WTC11 (cell line): ENCODE measurements at regions not wholly inside any gene's neighbourhood (a gene's known extent, or its start where the extent isn't known, plus 50 kb on each side); places are given as distances from the start of the nearest gene placed in this dataset.

Experiments used
- ATAC-seq: fragments of 200-7000 bp; cut with Tn5 transposase; 2 replicates; pipeline ENCODE4 v1.10.0; 2021; ENCODE audit warnings: mild to moderate bottlenecking, moderate library complexity
- CTCF ChIA-PET: fragments of 300-600 bp; sonication (Branson Sonifier 250); formaldehyde crosslinking; loops from one replicate; lab custom pipeline; 2021; ENCODE audit warnings: antibody characterized with exemption; lab: Charles Lee
- POLR2A ChIA-PET: fragments of 350-600 bp; sonication (Branson Sonifier 250); formaldehyde crosslinking; loops from one replicate; lab custom pipeline; 2021; ENCODE audit warnings: antibody characterized with exemption; lab: Charles Lee
- DNase-seq: peaks from one replicate; pipeline ENCODE4 v3.0.0; 2021; ENCODE audit warnings: low spot score
- H3K27ac Mint-ChIP-seq: 2 replicates; pipeline ENCODE4 v1.8.0; 2021; ENCODE audit warnings: mixed read lengths
- H3K27me3 Mint-ChIP-seq: 2 replicates; pipeline ENCODE4 v1.8.0; 2021; ENCODE audit warnings: low read depth, mild to moderate bottlenecking, moderate library complexity, mixed read lengths
- H3K36me3 Mint-ChIP-seq: 2 replicates; pipeline ENCODE4 v1.8.0; 2021; ENCODE audit warnings: mixed read lengths
- H3K4me1 Mint-ChIP-seq: 2 replicates; pipeline ENCODE4 v1.8.0; 2022; ENCODE audit warnings: mixed read lengths
- H3K4me3 Mint-ChIP-seq: 2 replicates; pipeline ENCODE4 v1.8.0; 2021; ENCODE audit warnings: mild to moderate bottlenecking, moderate library complexity, mixed read lengths
- H3K9me3 Mint-ChIP-seq: 2 replicates; pipeline ENCODE4 v1.8.0; 2021; ENCODE audit warnings: mixed read lengths
- CBFB ChIP-seq: sonication (generic); formaldehyde crosslinking; IDR thresholded peaks from 2 replicates; pipeline ENCODE4 v1.8.1; 2022; ENCODE audit warnings: mild to moderate bottlenecking, low read depth, missing genetic modification reagents
- CREB1 ChIP-seq: sonication (generic); formaldehyde crosslinking; IDR thresholded peaks from 2 replicates; pipeline ENCODE4 v1.8.0; 2023; ENCODE audit warnings: mild to moderate bottlenecking, missing genetic modification reagents
- ELF4 ChIP-seq: sonication (generic); formaldehyde crosslinking; IDR thresholded peaks from 2 replicates; pipeline ENCODE4 v1.8.1; 2022; ENCODE audit warnings: low read depth, mild to moderate bottlenecking, moderate library complexity, missing genetic modification reagents
- EMX1 ChIP-seq: fragments of 250-450 bp; sonication (Bioruptor Pico); IDR thresholded peaks from 2 replicates; pipeline ENCODE4 v1.8.0; 2021; ENCODE audit warnings: mild to moderate bottlenecking
- JAZF1 ChIP-seq: fragments of 250-450 bp; sonication (Bioruptor Pico); IDR thresholded peaks from 2 replicates; pipeline ENCODE4 v1.9.0; 2021; ENCODE audit warnings: moderate library complexity, mild to moderate bottlenecking, inconsistent platforms
- MYBL2 ChIP-seq: sonication (generic); formaldehyde crosslinking; IDR thresholded peaks from 2 replicates; pipeline ENCODE4 v1.8.1; 2023; ENCODE audit warnings: mild to moderate bottlenecking, moderate library complexity, missing genetic modification reagents
- NFE2L1 ChIP-seq: sonication (generic); formaldehyde crosslinking; IDR thresholded peaks from 2 replicates; pipeline ENCODE4 v1.8.1; 2023; ENCODE audit warnings: missing genetic modification reagents
- NFYB ChIP-seq: sonication (generic); formaldehyde crosslinking; conservative IDR thresholded peaks from 2 replicates; pipeline ENCODE4 v1.8.0; 2022; ENCODE audit warnings: low read depth, missing genetic modification reagents
- NR3C1 ChIP-seq: sonication (generic); formaldehyde crosslinking; conservative IDR thresholded peaks from 2 replicates; pipeline ENCODE4 v1.8.1; 2023; ENCODE audit warnings: low read depth, mild to moderate bottlenecking, missing genetic modification reagents
- RORB ChIP-seq: fragments of 250-450 bp; sonication (Bioruptor Pico); IDR thresholded peaks from 2 replicates; pipeline ENCODE4 v1.9.0; 2021; ENCODE audit warnings: mild to moderate bottlenecking
- SOX15 ChIP-seq: fragments of 250-450 bp; sonication (Bioruptor Pico); IDR thresholded peaks from 2 replicates; pipeline ENCODE4 v1.9.0; 2021; ENCODE audit warnings: mild to moderate bottlenecking
- TEAD4 ChIP-seq: sonication (generic); formaldehyde crosslinking; IDR thresholded peaks from 2 replicates; pipeline ENCODE4 v1.8.0; 2022; ENCODE audit warnings: mild to moderate bottlenecking, missing genetic modification reagents
- ZNF232 ChIP-seq: sonication (generic); formaldehyde crosslinking; IDR thresholded peaks from 2 replicates; pipeline ENCODE4 v1.8.0; 2022; ENCODE audit warnings: mild to moderate bottlenecking, missing genetic modification reagents
- ZNF317 ChIP-seq: sonication (generic); formaldehyde crosslinking; IDR thresholded peaks from 2 replicates; pipeline ENCODE4 v1.8.1; 2023; ENCODE audit warnings: low read depth, mild to moderate bottlenecking, moderate library complexity, missing genetic modification reagents, borderline replicate concordance
- ZNF416 ChIP-seq: fragments of 250-450 bp; sonication (Bioruptor Pico); IDR thresholded peaks from 2 replicates; pipeline ENCODE4 v1.9.0; 2021; ENCODE audit warnings: mild to moderate bottlenecking, inconsistent platforms
- TF ChIP-seq, protein P1 (sequence below): sonication (generic); formaldehyde crosslinking; IDR thresholded peaks from 2 replicates; pipeline ENCODE4 v1.8.1; 2023; ENCODE audit warnings: mild to moderate bottlenecking, missing genetic modification reagents
- TF ChIP-seq, protein P2 (sequence below): sonication (generic); formaldehyde crosslinking; conservative IDR thresholded peaks from 2 replicates; pipeline ENCODE4 v1.8.1; 2022; ENCODE audit warnings: mild to moderate bottlenecking, missing genetic modification reagents
- TF ChIP-seq, protein P3 (sequence below): sonication (generic); formaldehyde crosslinking; IDR thresholded peaks from 2 replicates; pipeline ENCODE4 v1.8.0; 2022; ENCODE audit warnings: mild to moderate bottlenecking, missing genetic modification reagents
- TF ChIP-seq, protein P4 (sequence below): sonication (generic); formaldehyde crosslinking; IDR thresholded peaks from 2 replicates; pipeline ENCODE4 v1.8.0; 2023; ENCODE audit warnings: missing genetic modification reagents
- TF ChIP-seq, protein P5 (sequence below): sonication (generic); formaldehyde crosslinking; IDR thresholded peaks from 2 replicates; pipeline ENCODE4 v1.8.1; 2022; ENCODE audit warnings: low read depth, missing genetic modification reagents, borderline replicate concordance
- TF ChIP-seq, protein P6 (sequence below): sonication (generic); formaldehyde crosslinking; IDR thresholded peaks from 2 replicates; pipeline ENCODE4 v1.8.1; 2022; ENCODE audit warnings: low read depth, mild to moderate bottlenecking, moderate library complexity, missing genetic modification reagents, borderline replicate concordance

DNA sequence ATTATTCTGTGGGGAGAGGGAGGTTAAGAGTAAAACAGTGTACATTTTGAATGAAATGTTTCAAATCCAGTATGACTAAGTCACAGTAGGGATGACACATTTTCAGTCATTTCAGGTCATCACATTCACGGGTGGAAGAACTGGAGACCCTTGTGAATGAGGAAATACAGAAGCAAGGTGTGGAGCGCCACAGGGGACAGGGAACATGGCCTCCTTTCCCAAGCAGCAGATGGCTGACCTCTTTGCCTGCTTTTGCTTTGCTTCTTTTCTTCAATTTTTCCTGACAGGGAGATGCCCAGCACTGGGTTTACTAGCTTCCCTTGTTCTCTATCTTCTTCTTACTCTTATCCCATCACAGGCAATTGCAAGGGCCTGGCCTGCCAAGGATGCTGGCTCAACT is 278.9 kb upstream of the DLGAP1 start (continued):
- TF ChIP-seq, protein P1, sequence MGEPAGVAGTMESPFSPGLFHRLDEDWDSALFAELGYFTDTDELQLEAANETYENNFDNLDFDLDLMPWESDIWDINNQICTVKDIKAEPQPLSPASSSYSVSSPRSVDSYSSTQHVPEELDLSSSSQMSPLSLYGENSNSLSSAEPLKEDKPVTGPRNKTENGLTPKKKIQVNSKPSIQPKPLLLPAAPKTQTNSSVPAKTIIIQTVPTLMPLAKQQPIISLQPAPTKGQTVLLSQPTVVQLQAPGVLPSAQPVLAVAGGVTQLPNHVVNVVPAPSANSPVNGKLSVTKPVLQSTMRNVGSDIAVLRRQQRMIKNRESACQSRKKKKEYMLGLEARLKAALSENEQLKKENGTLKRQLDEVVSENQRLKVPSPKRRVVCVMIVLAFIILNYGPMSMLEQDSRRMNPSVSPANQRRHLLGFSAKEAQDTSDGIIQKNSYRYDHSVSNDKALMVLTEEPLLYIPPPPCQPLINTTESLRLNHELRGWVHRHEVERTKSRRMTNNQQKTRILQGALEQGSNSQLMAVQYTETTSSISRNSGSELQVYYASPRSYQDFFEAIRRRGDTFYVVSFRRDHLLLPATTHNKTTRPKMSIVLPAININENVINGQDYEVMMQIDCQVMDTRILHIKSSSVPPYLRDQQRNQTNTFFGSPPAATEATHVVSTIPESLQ (CRISPR knock-in tag), result no peak
- TF ChIP-seq, protein P2, sequence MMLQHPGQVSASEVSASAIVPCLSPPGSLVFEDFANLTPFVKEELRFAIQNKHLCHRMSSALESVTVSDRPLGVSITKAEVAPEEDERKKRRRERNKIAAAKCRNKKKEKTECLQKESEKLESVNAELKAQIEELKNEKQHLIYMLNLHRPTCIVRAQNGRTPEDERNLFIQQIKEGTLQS (CRISPR knock-in tag), result no peak
- TF ChIP-seq TEAD4, result no peak
- TF ChIP-seq NFE2L1 (CRISPR knock-in tag), result no peak
- TF ChIP-seq RORB (CRISPR knock-in tag), result no peak
- TF ChIP-seq, protein P3, sequence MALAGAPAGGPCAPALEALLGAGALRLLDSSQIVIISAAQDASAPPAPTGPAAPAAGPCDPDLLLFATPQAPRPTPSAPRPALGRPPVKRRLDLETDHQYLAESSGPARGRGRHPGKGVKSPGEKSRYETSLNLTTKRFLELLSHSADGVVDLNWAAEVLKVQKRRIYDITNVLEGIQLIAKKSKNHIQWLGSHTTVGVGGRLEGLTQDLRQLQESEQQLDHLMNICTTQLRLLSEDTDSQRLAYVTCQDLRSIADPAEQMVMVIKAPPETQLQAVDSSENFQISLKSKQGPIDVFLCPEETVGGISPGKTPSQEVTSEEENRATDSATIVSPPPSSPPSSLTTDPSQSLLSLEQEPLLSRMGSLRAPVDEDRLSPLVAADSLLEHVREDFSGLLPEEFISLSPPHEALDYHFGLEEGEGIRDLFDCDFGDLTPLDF (CRISPR knock-in tag), result no peak

DNA sequence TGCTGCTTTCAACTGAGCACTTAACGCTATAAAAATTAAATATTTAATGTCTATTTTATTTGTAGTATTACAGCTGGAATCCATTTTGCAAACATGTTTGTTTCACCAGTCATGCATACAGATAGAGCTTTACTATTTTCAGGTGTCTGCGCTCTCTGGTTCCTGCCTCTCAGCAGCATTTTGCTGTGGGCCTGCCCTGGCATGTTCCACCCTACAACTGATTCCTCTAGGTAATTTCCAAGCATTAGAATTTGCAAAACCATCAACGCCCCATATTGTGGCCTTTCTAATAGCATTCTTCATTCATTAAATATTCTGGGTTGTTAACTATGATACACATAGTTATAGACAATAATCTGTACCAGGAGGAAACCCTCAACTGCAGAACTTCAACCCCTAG is 266.4 kb upstream of the DLGAP1 start:
- Mint-ChIP-seq H3K9me3 (no peaks in the 10 kb centered on the region), H3K27me3 (no peaks in the 10 kb centered on the region), H3K4me1 (peaks cover 21% of the 10 kb centered on the region), H3K27ac (no peak overlapping the region), H3K4me3 (no peak overlapping the region), H3K36me3 (no peaks in the 10 kb centered on the region)
- no peak for ATAC-seq
- DNase-seq, result no peak
- TF ChIP-seq NR3C1 (CRISPR knock-in tag) (no peak), ZNF317 (CRISPR knock-in tag) (no peak), SOX15 (CRISPR knock-in tag) (no peak), TEAD4 (no peak), RORB (CRISPR knock-in tag) (no peak), MYBL2 (no peak), NFYB (CRISPR knock-in tag) (no peak), ZNF232 (CRISPR knock-in tag) (no peak), CBFB (CRISPR knock-in tag) (no peak), CREB1 (no peak), JAZF1 (CRISPR knock-in tag) (no peak), ZNF416 (CRISPR knock-in tag) (no peak), EMX1 (CRISPR knock-in tag) (no peak), NFE2L1 (CRISPR knock-in tag) (no peak), ELF4 (CRISPR knock-in tag) (no peak)
- TF ChIP-seq, protein P4, sequence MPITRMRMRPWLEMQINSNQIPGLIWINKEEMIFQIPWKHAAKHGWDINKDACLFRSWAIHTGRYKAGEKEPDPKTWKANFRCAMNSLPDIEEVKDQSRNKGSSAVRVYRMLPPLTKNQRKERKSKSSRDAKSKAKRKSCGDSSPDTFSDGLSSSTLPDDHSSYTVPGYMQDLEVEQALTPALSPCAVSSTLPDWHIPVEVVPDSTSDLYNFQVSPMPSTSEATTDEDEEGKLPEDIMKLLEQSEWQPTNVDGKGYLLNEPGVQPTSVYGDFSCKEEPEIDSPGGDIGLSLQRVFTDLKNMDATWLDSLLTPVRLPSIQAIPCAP (CRISPR knock-in tag), result no peak
- TF ChIP-seq, protein P5, sequence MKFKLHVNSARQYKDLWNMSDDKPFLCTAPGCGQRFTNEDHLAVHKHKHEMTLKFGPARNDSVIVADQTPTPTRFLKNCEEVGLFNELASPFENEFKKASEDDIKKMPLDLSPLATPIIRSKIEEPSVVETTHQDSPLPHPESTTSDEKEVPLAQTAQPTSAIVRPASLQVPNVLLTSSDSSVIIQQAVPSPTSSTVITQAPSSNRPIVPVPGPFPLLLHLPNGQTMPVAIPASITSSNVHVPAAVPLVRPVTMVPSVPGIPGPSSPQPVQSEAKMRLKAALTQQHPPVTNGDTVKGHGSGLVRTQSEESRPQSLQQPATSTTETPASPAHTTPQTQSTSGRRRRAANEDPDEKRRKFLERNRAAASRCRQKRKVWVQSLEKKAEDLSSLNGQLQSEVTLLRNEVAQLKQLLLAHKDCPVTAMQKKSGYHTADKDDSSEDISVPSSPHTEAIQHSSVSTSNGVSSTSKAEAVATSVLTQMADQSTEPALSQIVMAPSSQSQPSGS (CRISPR knock-in tag), result no peak
- TF ChIP-seq, protein P6, sequence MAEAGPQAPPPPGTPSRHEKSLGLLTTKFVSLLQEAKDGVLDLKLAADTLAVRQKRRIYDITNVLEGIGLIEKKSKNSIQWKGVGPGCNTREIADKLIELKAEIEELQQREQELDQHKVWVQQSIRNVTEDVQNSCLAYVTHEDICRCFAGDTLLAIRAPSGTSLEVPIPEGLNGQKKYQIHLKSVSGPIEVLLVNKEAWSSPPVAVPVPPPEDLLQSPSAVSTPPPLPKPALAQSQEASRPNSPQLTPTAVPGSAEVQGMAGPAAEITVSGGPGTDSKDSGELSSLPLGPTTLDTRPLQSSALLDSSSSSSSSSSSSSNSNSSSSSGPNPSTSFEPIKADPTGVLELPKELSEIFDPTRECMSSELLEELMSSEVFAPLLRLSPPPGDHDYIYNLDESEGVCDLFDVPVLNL (CRISPR knock-in tag), result no peak
- POLR2A ChIA-PET, result no interaction called here
- CTCF ChIA-PET, result no interaction called here
